ENCODE measurements at regions not wholly inside any gene's neighbourhood (a gene's known extent, or its start where the extent isn't known, plus 50 kb on each side); places are given as distances from the start of the nearest gene placed in this dataset.

DNA sequence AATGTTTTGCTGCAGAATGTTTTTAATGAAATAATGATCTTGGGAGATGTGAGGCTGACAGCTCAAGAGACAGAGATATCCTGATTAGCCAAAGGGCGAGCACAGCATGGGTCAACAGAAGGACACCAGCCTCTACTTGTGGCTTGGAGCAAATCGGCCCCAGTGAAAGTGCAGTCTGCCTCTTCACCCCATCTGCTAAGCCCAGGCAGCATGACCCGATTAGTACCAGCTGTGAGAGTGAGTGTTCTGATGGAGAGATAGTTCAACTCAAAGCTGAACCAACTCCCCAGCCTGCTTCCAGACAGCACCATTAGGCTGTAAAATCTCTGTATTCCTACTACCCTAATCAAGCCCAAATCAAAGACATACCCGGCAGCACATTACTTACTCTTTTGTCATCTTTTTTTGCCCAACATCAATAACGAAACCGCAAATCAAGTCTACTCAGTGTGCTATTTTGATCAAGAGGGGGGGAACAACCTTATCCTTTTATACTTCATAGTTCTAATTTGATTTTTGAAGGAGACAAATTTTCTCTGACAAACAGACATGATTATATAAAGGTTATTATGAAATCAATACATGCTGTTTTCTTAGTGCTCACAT is 514.1 kb upstream of the NRSN1 start:
- Histone ChIP-seq H3T11ph (ENCODE audit: low read length) (no peak overlapping the region), H2BK20ac (ENCODE audit: low read depth, low read length, poor library complexity, severe bottlenecking) (no peak overlapping the region), H2BK120ac (ENCODE audit: low read depth, low read length, poor library complexity, severe bottlenecking) (no peak overlapping the region), H3K4ac (ENCODE audit: low read depth, low read length) (no peak overlapping the region), H2AK5ac (ENCODE audit: insufficient read length, low read length) (no peak overlapping the region), H3K18ac (ENCODE audit: insufficient read length, low read depth, low read length) (no peak overlapping the region), H4K5ac (ENCODE audit: insufficient read length, low read depth, low read length) (no peak overlapping the region), H2BK5ac (ENCODE audit: insufficient read length, low read length) (no peak overlapping the region), H2BK15ac (ENCODE audit: low read depth, low read length) (no peak overlapping the region), H3K9ac (ENCODE audit: extremely low read depth, insufficient read length, low read length) (no peak overlapping the region), H2AFZ (ENCODE audit: low read length) (no peak overlapping the region), H3K27ac (ENCODE audit: insufficient read length, low read depth, low read length) (no peak overlapping the region), H4K20me1 (ENCODE audit: control insufficient read depth, insufficient read depth, insufficient read length) (no peaks in the 10 kb centered on the region), H3K23ac (ENCODE audit: insufficient read length, low read depth, low read length) (no peak overlapping the region), H3K4me1 (ENCODE audit: insufficient read depth, low read length) (no peaks in the 10 kb centered on the region), H3K9me3 (ENCODE audit: control insufficient read depth, low read depth, low read length) (no peaks in the 10 kb centered on the region), H3K79me1 (ENCODE audit: insufficient read depth, low read depth, low read length, poor library complexity, severe bottlenecking) (no peaks in the 10 kb centered on the region), H3K14ac (ENCODE audit: insufficient read depth, low read length) (no peak overlapping the region), H3K56ac (ENCODE audit: insufficient read length, low read depth, low read length) (no peak overlapping the region), H2BK12ac (ENCODE audit: insufficient read length, low read depth, low read length) (no peak overlapping the region), H3K4me2 (ENCODE audit: insufficient read depth, insufficient read length, low read length) (no peak overlapping the region), H3K27me3 (ENCODE audit: insufficient read depth, low read length) (no peaks in the 10 kb centered on the region), H3K23me2 (ENCODE audit: insufficient read length, low read depth, low read length, poor library complexity, severe bottlenecking) (no peaks in the 10 kb centered on the region), H4K91ac (ENCODE audit: insufficient read length, low read depth, low read length) (no peak overlapping the region), H4K8ac (replicated peaks; ENCODE audit: insufficient read length, low read depth, low read length) (no peak overlapping the region), H3K79me2 (ENCODE audit: insufficient read depth, low read length) (no peaks in the 10 kb centered on the region)
- WGBS (ENCODE audit: extremely low coverage, insufficient read length, low lambda C conversion rate) = no CpG with 5 or more reads among the region's 6 CpGs
- no peak for DNase-seq
- Mint-ChIP-seq H3K4me3 (no peak overlapping the region), H3K27me3 (ENCODE audit: low read depth) (no peaks in the 10 kb centered on the region; the same call in 1 of the 2 replicates), H3K27ac (no peak overlapping the region), H3K4me1 (no peaks in the 10 kb centered on the region), H3K36me3 (ENCODE audit: insufficient read depth in 1 of 3, low read depth in 3 of 3) (no peaks in the 10 kb centered on the region), H3K9me3 (no peaks in the 10 kb centered on the region)
- TF ChIP-seq, protein P1, sequence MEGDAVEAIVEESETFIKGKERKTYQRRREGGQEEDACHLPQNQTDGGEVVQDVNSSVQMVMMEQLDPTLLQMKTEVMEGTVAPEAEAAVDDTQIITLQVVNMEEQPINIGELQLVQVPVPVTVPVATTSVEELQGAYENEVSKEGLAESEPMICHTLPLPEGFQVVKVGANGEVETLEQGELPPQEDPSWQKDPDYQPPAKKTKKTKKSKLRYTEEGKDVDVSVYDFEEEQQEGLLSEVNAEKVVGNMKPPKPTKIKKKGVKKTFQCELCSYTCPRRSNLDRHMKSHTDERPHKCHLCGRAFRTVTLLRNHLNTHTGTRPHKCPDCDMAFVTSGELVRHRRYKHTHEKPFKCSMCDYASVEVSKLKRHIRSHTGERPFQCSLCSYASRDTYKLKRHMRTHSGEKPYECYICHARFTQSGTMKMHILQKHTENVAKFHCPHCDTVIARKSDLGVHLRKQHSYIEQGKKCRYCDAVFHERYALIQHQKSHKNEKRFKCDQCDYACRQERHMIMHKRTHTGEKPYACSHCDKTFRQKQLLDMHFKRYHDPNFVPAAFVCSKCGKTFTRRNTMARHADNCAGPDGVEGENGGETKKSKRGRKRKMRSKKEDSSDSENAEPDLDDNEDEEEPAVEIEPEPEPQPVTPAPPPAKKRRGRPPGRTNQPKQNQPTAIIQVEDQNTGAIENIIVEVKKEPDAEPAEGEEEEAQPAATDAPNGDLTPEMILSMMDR (conservative IDR thresholded peaks at IDR 0.05) = no peak
